A673 (cell line): ENCODE measurements at regions not wholly inside any gene's neighbourhood (a gene's known extent, or its start where the extent isn't known, plus 50 kb on each side); places are given as distances from the start of the nearest gene placed in this dataset.

ENCODE experiments used
- CTCF ChIP-seq: fragments of 300-800, 200-600 bp; sonication (generic); conservative IDR thresholded peaks from 2 replicates; pipeline ENCODE4 v1.5.1; 2017; ENCODE audit warnings: low read depth, mild to moderate bottlenecking, antibody characterized with exemption, low read length, moderate library complexity, mixed read lengths
- EZH2 ChIP-seq: fragments of 200-600 bp; sonication (generic); IDR thresholded peaks from 2 replicates; pipeline ENCODE4 v1.6.1; 2017; ENCODE audit warnings: borderline replicate concordance, low read depth, mild to moderate bottlenecking, mixed read lengths, antibody characterized with exemption, low read length; ENCODE audit not compliant: poor library complexity, severe bottlenecking

GRCh38 chr21:38903690-38904139 lies 98.0 kb downstream of the ETS2 start:
- TF ChIP-seq CTCF (no peak), EZH2 (no peak)
